Calu3 (cell line): ENCODE measurements at regions not wholly inside any gene's neighbourhood (a gene's known extent, or its start where the extent isn't known, plus 50 kb on each side); places are given as distances from the start of the nearest gene placed in this dataset.

Experiments
- BruUV-seq: library from RNA; stranded (reverse); fragments of 400-500 nt; replicated peaks from 2 replicates; lab custom pipeline; 2021; lab: Mats Ljungman, UMichigan
- CTCF ChIA-PET: fragments of 300-600 bp; sonication (Branson Sonifier 250); formaldehyde crosslinking; loops from one replicate; lab custom pipeline; 2022; ENCODE audit warnings: antibody characterized with exemption; lab: Charles Lee
- DNase-seq: peaks from one replicate; pipeline ENCODE4 v3.0.0; 2022
- H3K27ac Mint-ChIP-seq: one replicate; pipeline ENCODE4 v1.8.0; 2022; ENCODE audit warnings: mixed read lengths; ENCODE audit not compliant: unreplicated experiment
- H3K27me3 Mint-ChIP-seq: one replicate; pipeline ENCODE4 v1.8.0; 2022; ENCODE audit warnings: mixed read lengths; ENCODE audit not compliant: unreplicated experiment
- H3K36me3 Mint-ChIP-seq: one replicate; pipeline ENCODE4 v1.8.0; 2022; ENCODE audit warnings: mild to moderate bottlenecking, moderate library complexity, mixed read lengths; ENCODE audit not compliant: insufficient read depth, unreplicated experiment
- H3K4me1 Mint-ChIP-seq: one replicate; pipeline ENCODE4 v1.8.0; 2022; ENCODE audit warnings: mild to moderate bottlenecking, low read depth, mixed read lengths; ENCODE audit not compliant: unreplicated experiment
- H3K4me3 Mint-ChIP-seq: one replicate; pipeline ENCODE4 v1.8.0; 2022; ENCODE audit warnings: mild to moderate bottlenecking, low read depth, moderate library complexity, mixed read lengths; ENCODE audit not compliant: unreplicated experiment
- H3K9me3 Mint-ChIP-seq: one replicate; pipeline ENCODE4 v1.8.0; 2022; ENCODE audit warnings: low read depth, mixed read lengths; ENCODE audit not compliant: unreplicated experiment
- intact Hi-C: fragments of 100-400 bp; cut with micrococcal nuclease; formaldehyde crosslinking; loops from one replicate; pipeline ENCODE4 v1.10.0; 2022; ENCODE audit not compliant: unreplicated experiment
- TF ChIP-seq, protein P1 (sequence below): fragments of 200-600 bp; IDR thresholded peaks from one replicate; pipeline ENCODE4 v1.8.0; 2022; ENCODE audit warnings: antibody characterized with exemption; ENCODE audit not compliant: unreplicated experiment

DNA sequence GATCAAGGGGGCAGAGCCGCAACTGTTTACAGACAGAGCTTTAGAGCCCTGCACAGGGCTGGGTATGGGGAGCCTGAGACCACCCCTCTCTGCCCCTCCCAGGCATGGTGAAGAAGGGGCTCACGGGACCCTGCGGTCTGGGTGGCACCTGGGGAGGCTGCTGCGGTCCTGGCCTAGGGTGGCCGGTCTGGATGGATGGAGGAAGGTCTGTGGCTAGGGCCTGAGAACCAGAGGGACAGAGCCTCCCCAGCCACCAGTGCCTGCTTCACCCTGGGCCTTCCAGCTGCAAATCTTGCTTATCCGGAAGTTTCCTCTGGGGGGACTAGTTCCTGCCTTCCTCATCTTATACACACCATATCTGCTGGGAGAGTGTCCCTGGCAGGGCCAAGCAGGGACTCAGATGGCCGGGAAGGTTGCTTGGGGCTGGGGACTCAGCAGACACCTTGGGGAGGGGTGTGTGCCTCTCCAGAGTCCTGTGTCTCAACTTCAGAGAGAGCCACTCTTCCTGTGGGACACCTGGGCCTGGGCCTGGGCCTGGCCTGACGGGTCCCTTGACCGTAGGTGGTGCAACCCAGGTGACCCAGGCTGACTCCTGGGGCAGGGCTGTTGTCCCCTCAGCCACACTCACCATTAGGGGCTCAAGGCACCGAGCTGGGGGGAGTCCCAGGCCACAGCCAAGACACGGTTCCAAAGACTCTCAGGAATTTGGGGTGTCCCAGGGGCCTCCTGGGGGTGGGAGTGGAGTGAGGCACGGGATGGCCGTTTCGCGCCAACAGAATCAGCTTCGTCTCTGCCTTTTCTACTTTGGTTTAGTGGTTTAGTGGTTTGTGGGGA lies 52.0 kb upstream of the ACTRT2 start:
- CTCF ChIA-PET = no interaction called here
- no peaks in the 10 kb centered on the region for H3K27me3 Mint-ChIP-seq
- no peaks in the 10 kb centered on the region for H3K36me3 Mint-ChIP-seq
- intact Hi-C loops = no loop called here
- H3K4me3 Mint-ChIP-seq = no peak overlapping the region
- H3K27ac Mint-ChIP-seq = no peak overlapping the region
- no peak for DNase-seq
- no peaks in the 10 kb centered on the region for H3K9me3 Mint-ChIP-seq
- no TSS peak for BruUV-seq
- no peaks in the 10 kb centered on the region for H3K4me1 Mint-ChIP-seq
- TF ChIP-seq, protein P1, sequence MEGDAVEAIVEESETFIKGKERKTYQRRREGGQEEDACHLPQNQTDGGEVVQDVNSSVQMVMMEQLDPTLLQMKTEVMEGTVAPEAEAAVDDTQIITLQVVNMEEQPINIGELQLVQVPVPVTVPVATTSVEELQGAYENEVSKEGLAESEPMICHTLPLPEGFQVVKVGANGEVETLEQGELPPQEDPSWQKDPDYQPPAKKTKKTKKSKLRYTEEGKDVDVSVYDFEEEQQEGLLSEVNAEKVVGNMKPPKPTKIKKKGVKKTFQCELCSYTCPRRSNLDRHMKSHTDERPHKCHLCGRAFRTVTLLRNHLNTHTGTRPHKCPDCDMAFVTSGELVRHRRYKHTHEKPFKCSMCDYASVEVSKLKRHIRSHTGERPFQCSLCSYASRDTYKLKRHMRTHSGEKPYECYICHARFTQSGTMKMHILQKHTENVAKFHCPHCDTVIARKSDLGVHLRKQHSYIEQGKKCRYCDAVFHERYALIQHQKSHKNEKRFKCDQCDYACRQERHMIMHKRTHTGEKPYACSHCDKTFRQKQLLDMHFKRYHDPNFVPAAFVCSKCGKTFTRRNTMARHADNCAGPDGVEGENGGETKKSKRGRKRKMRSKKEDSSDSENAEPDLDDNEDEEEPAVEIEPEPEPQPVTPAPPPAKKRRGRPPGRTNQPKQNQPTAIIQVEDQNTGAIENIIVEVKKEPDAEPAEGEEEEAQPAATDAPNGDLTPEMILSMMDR = no peak

DNA sequence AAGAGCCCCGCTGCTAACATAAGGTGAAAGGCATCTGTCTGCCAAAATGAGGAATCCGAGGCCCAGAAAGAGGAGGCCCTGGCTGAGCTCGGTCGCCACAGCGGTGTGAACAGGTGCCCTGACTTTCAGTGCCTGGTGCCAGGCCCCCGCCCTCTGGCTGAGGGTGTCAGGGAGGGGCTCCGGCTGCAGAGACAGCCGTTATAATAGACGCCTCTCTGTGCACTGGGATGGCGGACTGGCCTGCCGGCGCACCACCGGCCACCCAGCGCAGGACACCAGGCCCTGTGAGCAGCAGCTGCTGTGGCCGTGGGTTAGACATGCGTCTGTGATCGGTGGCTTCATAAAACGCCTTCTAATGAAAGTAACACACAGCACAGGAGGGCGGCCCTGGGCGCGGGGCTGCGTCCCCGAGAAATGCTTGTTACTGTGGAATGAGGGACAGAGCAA lies 51.4 kb upstream of the ACTRT2 start:
- no peak for DNase-seq
- CTCF ChIA-PET = no interaction called here
- TF ChIP-seq, protein P1 = no peak
- no TSS peak for BruUV-seq
- Mint-ChIP-seq H3K36me3 (no peaks in the 10 kb centered on the region), H3K4me3 (no peak overlapping the region), H3K9me3 (no peaks in the 10 kb centered on the region), H3K27ac (no peak overlapping the region), H3K27me3 (no peaks in the 10 kb centered on the region), H3K4me1 (no peaks in the 10 kb centered on the region)
- intact Hi-C loops = no loop called here

DNA sequence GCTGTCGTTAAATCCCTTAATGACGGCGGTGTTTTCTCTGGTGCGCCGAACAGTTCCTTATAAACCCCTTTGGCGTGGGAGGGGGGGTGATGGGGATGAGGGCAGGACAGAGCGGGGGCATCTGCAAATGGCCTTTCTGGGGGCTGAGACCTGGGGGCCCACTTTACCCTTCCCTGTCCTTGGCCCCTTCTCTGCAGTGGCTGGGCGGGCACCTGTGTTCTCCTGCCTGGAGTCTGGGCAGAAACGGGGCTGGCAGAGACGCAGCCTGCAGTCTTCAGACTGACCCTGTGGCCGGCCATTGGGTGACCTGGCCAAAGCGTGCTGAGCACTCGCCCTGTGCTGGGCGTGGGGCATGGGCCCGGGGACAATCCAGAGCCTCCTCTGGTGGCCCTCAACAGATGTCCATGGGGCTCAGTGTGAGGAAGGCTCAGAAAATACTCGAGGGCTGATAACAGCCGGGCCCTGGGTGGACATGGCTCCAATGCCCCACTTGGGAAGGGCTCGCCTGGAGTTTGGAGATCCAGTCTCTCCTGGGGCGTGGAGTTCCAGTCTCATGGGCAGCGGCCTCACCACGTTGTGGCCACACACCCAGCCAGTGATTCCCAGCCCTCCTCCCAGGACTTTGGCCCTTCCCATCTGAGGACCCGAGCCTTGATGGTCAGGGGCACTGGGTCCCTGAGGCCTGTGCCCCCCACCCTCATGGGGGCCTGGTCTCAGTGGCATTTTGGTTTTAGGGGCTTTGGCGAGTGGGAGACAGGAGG lies 50.8 kb upstream of the ACTRT2 start:
- intact Hi-C loops = no loop called here
- no peaks in the 10 kb centered on the region for H3K4me1 Mint-ChIP-seq
- TF ChIP-seq, protein P1 = no peak
- CTCF ChIA-PET = no interaction called here
- H3K9me3 Mint-ChIP-seq = no peaks in the 10 kb centered on the region
- BruUV-seq = no TSS peak
- H3K36me3 Mint-ChIP-seq = no peaks in the 10 kb centered on the region
- no peak for DNase-seq
- H3K27me3 Mint-ChIP-seq = no peaks in the 10 kb centered on the region
- H3K27ac Mint-ChIP-seq = no peak overlapping the region
- H3K4me3 Mint-ChIP-seq = no peak overlapping the region

DNA sequence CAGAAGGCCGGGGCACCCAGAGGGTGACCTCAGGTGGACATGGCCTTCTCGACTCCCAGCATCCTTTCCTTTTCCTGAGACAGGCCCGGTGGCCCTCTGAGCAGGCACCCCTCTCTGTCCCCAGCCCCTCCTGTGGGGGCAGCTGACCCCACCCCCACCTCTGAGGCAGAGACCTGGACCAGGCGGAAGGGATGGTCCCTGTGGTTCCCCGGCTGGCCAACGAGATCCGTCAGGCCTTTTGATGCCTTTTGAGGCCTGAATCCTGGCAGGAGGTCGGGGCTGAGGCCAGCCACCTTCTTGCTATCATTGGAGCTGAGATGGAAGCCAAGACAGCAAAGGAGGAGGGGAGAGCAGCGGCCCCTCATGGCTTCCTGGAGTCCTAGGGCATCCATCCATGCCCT lies 50.2 kb upstream of the ACTRT2 start:
- no TSS peak for BruUV-seq
- Mint-ChIP-seq H3K27me3 (no peaks in the 10 kb centered on the region), H3K27ac (no peak overlapping the region), H3K4me3 (no peak overlapping the region), H3K4me1 (no peaks in the 10 kb centered on the region), H3K36me3 (no peaks in the 10 kb centered on the region), H3K9me3 (no peaks in the 10 kb centered on the region)
- DNase-seq = no peak
- TF ChIP-seq, protein P1 = no peak
- intact Hi-C loops = no loop called here
- CTCF ChIA-PET = interaction anchor here (0.7 kb wide), 1 partner anchor 149 kb away, joined by 4 read pairs; no protein-coding TSS in a partner anchor
